ENCODE measurements at regions not wholly inside any gene's neighbourhood (a gene's known extent, or its start where the extent isn't known, plus 50 kb on each side); places are given as distances from the start of the nearest gene placed in this dataset.
A peak's percentile ranks its signal among the peaks of the same experiment; 100 is the strongest.

DNA sequence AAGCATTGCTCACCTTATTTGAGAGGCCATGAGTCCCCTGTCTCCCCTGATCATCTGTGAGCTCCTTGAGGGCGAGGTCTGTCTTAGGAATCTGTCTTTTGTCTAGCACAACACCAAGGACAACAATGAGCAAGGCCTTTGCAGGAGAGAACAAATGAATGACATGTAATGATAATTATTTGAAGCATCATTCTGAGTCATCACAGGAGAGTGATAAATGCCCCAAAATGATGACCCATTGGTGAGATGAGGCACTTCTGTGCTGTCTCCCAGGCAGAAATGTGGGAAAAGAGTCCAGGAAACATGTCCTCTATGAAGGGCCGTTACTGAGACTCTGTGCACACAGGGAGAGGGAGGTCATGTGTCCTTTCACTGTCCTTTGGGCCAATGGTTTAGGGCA lies 105.2 kb upstream of the LRFN2 start:
- Mint-ChIP-seq H3K27ac (ENCODE audit: unreplicated experiment) (no peak overlapping the region), H3K9me3 (ENCODE audit: unreplicated experiment) (no peaks in the 10 kb centered on the region), H3K27me3 (ENCODE audit: low read depth, unreplicated experiment) (peaks cover 15% of the 10 kb centered on the region), H3K4me1 (ENCODE audit: low read depth, unreplicated experiment) (no peaks in the 10 kb centered on the region), H3K36me3 (ENCODE audit: low read depth, unreplicated experiment) (no peaks in the 10 kb centered on the region), H3K4me3 (ENCODE audit: unreplicated experiment) (no peak overlapping the region)
- no peaks in the 10 kb centered on the region for H3K36me3 ChIP-seq (ENCODE audit: insufficient read depth, low read length)
- H3K27ac ChIP-seq (ENCODE audit: low read depth, low read length): no peak overlapping the region
- no peaks in the 10 kb centered on the region for H3K4me1 ChIP-seq (ENCODE audit: insufficient read depth, low read length)
- no peak overlapping the region for H3K4me3 ChIP-seq (ENCODE audit: insufficient read depth, low read depth, low read length)
- no peaks in the 10 kb centered on the region for H4K20me1 ChIP-seq (ENCODE audit: insufficient read depth, low read length)
- no peak overlapping the region for H3K4me2 ChIP-seq (ENCODE audit: low read length)
- no peaks in the 10 kb centered on the region for H3K79me2 ChIP-seq (ENCODE audit: insufficient read depth, low read length)
- peaks cover 5% of the 10 kb centered on the region for H3K27me3 ChIP-seq (ENCODE audit: insufficient read depth, low read length)
- no peak overlapping the region for H2AFZ ChIP-seq (ENCODE audit: low read depth, low read length)
- no peaks in the 10 kb centered on the region for H3K9me3 ChIP-seq (ENCODE audit: insufficient read depth, low read depth, low read length)
- TF ChIP-seq, protein P1, sequence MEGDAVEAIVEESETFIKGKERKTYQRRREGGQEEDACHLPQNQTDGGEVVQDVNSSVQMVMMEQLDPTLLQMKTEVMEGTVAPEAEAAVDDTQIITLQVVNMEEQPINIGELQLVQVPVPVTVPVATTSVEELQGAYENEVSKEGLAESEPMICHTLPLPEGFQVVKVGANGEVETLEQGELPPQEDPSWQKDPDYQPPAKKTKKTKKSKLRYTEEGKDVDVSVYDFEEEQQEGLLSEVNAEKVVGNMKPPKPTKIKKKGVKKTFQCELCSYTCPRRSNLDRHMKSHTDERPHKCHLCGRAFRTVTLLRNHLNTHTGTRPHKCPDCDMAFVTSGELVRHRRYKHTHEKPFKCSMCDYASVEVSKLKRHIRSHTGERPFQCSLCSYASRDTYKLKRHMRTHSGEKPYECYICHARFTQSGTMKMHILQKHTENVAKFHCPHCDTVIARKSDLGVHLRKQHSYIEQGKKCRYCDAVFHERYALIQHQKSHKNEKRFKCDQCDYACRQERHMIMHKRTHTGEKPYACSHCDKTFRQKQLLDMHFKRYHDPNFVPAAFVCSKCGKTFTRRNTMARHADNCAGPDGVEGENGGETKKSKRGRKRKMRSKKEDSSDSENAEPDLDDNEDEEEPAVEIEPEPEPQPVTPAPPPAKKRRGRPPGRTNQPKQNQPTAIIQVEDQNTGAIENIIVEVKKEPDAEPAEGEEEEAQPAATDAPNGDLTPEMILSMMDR (IDR thresholded peaks at IDR 0.05; ENCODE audit: insufficient read depth, low read depth, low read length): no peak
- TF ChIP-seq EZH2 (IDR thresholded peaks at IDR 0.05; ENCODE audit: insufficient read depth, low read length): no peak
- no peak overlapping the region for H3K9ac ChIP-seq (ENCODE audit: low read length)
- FAIRE-seq (no peak), DNase-seq (ENCODE audit: low read depth) (no peak)

DNA sequence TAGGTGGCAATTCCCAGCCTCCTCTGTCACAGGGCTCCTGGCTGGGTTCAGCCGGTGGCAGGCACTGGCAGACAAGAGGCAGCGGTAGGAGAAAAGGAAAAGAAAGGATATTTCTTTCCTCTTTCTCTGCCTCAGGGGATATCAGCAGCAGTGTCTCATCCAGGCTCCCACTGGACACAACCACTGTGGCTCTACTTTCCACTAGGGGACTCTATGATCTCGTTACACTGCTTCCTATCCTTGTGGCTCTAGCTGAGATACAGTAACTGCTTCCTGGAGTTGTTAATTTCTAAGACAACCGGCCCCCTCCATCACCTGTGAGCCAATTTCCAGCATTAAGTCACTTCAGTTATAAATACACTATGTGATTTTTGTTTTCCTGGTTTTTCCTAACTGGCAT lies 102.0 kb upstream of the LRFN2 start:
- Mint-ChIP-seq H3K27me3 (ENCODE audit: low read depth, unreplicated experiment) (peaks cover 26% of the 10 kb centered on the region), H3K9me3 (ENCODE audit: unreplicated experiment) (peaks cover 6% of the 10 kb centered on the region), H3K4me3 (ENCODE audit: unreplicated experiment) (no peak overlapping the region), H3K27ac (ENCODE audit: unreplicated experiment) (no peak overlapping the region), H3K36me3 (ENCODE audit: low read depth, unreplicated experiment) (no peaks in the 10 kb centered on the region), H3K4me1 (ENCODE audit: low read depth, unreplicated experiment) (no peaks in the 10 kb centered on the region)
- no peak overlapping the region for H3K27ac ChIP-seq (ENCODE audit: low read depth, low read length)
- H3K4me2 ChIP-seq (ENCODE audit: low read length): no peak overlapping the region
- H3K9ac ChIP-seq (ENCODE audit: low read length): no peak overlapping the region
- no peaks in the 10 kb centered on the region for H4K20me1 ChIP-seq (ENCODE audit: insufficient read depth, low read length)
- TF ChIP-seq EZH2 (IDR thresholded peaks at IDR 0.05; ENCODE audit: insufficient read depth, low read length): no peak
- TF ChIP-seq, protein P1 (IDR thresholded peaks at IDR 0.05; ENCODE audit: insufficient read depth, low read depth, low read length): no peak
- H3K27me3 ChIP-seq (ENCODE audit: insufficient read depth, low read length): peaks cover 3% of the 10 kb centered on the region
- H3K36me3 ChIP-seq (ENCODE audit: insufficient read depth, low read length): no peaks in the 10 kb centered on the region
- no peaks in the 10 kb centered on the region for H3K4me1 ChIP-seq (ENCODE audit: insufficient read depth, low read length)
- H3K4me3 ChIP-seq (ENCODE audit: insufficient read depth, low read depth, low read length): no peak overlapping the region
- H3K79me2 ChIP-seq (ENCODE audit: insufficient read depth, low read length): no peaks in the 10 kb centered on the region
- DNase-seq (ENCODE audit: low read depth): no peak
- no peaks in the 10 kb centered on the region for H3K9me3 ChIP-seq (ENCODE audit: insufficient read depth, low read depth, low read length)
- H2AFZ ChIP-seq (ENCODE audit: low read depth, low read length): no peak overlapping the region
- no peak for FAIRE-seq

DNA sequence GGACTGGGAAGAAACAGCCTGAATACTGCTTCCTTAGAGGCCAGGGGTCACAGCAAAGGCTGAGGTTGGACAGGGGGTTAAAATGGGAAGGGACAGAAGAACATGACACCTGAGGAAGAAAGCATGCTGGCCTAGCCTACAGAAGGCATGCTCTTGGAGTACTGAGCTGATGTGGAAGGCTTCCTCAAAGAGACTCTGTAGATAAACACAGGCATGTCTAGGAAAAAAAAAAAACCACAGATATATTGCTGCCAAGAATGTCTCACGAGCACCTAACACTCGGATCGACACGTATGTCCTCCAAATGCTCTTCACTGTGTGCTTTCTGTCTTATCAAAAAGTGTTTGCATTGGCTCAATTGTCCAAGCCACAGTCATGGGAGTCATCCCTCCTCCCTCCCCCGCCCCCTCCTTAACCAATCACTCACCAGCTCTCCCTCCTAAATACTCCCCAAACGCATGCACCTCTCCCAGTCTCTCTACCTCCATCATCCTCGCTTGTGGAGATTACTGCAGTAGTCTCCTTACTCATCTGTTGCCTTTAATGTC lies 101.1 kb upstream of the LRFN2 start:
- no peaks in the 10 kb centered on the region for H3K36me3 Mint-ChIP-seq (ENCODE audit: low read depth, unreplicated experiment)
- no peak overlapping the region for H3K4me3 Mint-ChIP-seq (ENCODE audit: unreplicated experiment)
- Histone ChIP-seq H3K9ac (ENCODE audit: low read length) (no peak overlapping the region), H3K36me3 (ENCODE audit: insufficient read depth, low read length) (no peaks in the 10 kb centered on the region), H3K4me2 (ENCODE audit: low read length) (no peak overlapping the region), H3K9me3 (ENCODE audit: insufficient read depth, low read depth, low read length) (no peaks in the 10 kb centered on the region), H3K27me3 (ENCODE audit: insufficient read depth, low read length) (peaks cover 3% of the 10 kb centered on the region), H3K79me2 (ENCODE audit: insufficient read depth, low read length) (no peaks in the 10 kb centered on the region), H2AFZ (ENCODE audit: low read depth, low read length) (no peak overlapping the region), H3K27ac (ENCODE audit: low read depth, low read length) (no peak overlapping the region), H4K20me1 (ENCODE audit: insufficient read depth, low read length) (no peaks in the 10 kb centered on the region), H3K4me3 (ENCODE audit: insufficient read depth, low read depth, low read length) (no peak overlapping the region), H3K4me1 (ENCODE audit: insufficient read depth, low read length) (no peaks in the 10 kb centered on the region)
- TF ChIP-seq, protein P1 (IDR thresholded peaks at IDR 0.05; ENCODE audit: insufficient read depth, low read depth, low read length): no peak
- no peak for TF ChIP-seq EZH2 (IDR thresholded peaks at IDR 0.05; ENCODE audit: insufficient read depth, low read length)
- no peak overlapping the region for H3K27ac Mint-ChIP-seq (ENCODE audit: unreplicated experiment)
- peaks cover 6% of the 10 kb centered on the region for H3K9me3 Mint-ChIP-seq (ENCODE audit: unreplicated experiment)
- DNase-seq (ENCODE audit: low read depth) (peak; percentile 1), FAIRE-seq (no peak)
- H3K27me3 Mint-ChIP-seq (ENCODE audit: low read depth, unreplicated experiment): peaks cover 24% of the 10 kb centered on the region
- H3K4me1 Mint-ChIP-seq (ENCODE audit: low read depth, unreplicated experiment): no peaks in the 10 kb centered on the region

All from astrocyte (in vitro differentiated cells and primary cell).